Kidney (tissue), 13 donors: ENCODE measurements at regions not wholly inside any gene's neighbourhood (a gene's known extent, or its start where the extent isn't known, plus 50 kb on each side); places are given as distances from the start of the nearest gene placed in this dataset.

Source experiments
- DNase-seq, 5 donors: peaks; one replicate each; pipeline ENCODE4 v3.0.0-alpha.2; 2013 to 2020
- FAIRE-seq: peaks from 2 replicates; lab custom pipeline; 2012; peaks lifted over from hg19 to GRCh38; lab: Jason Lieb, UNC
- H3K27ac ChIP-seq, 2 donors: one replicate each; pipeline ENCODE4 v1.7.0; 2013; ENCODE audit warnings: low read depth in 2 of 2, low read length in 2 of 2, inconsistent platforms in 1 of 2
- H3K27me3 ChIP-seq: one replicate; pipeline ENCODE4 v1.7.1; 2013; ENCODE audit warnings: low read length, inconsistent platforms; ENCODE audit not compliant: control insufficient read depth, insufficient read depth
- H3K36me3 ChIP-seq, 3 donors: one replicate each; pipeline versions ENCODE4 v1.7.0 to v1.7.1; 2013; ENCODE audit warnings: low read length in 3 of 3, control low read depth in 1 of 3, inconsistent platforms in 1 of 3; ENCODE audit not compliant: insufficient read depth in 3 of 3, control insufficient read depth in 2 of 3
- H3K4me1 ChIP-seq, 3 donors: one replicate each; pipeline versions ENCODE4 v1.7.0 to v1.7.1; 2013; ENCODE audit warnings: low read length in 3 of 3, inconsistent platforms in 1 of 3, low read depth in 1 of 3; ENCODE audit not compliant: control insufficient read depth in 2 of 3, insufficient read depth in 2 of 3
- H3K4me3 ChIP-seq, 3 donors: one replicate each; pipeline versions ENCODE4 v1.7.0 to v1.8.1; 2013; ENCODE audit warnings: low read length in 3 of 3, control low read depth in 1 of 3, inconsistent platforms in 1 of 3
- H3K9ac ChIP-seq, 3 donors: one replicate each; pipeline versions ENCODE4 v1.7.0 to v1.7.1; 2013; ENCODE audit warnings: low read length in 3 of 3, control low read depth in 1 of 3, inconsistent platforms in 1 of 3
- H3K9me3 ChIP-seq, 3 donors: one replicate each; pipeline versions ENCODE4 v1.7.0 to v1.7.1; 2013; ENCODE audit warnings: low read length in 3 of 3, control low read depth in 1 of 3, inconsistent platforms in 1 of 3; ENCODE audit not compliant: control insufficient read depth in 2 of 3, insufficient read depth in 1 of 3
- CTCF ChIP-seq: IDR thresholded peaks from 3 replicates; pipeline ENCODE4 v1.5.1; 2012; ENCODE audit warnings: mild to moderate bottlenecking, moderate library complexity, borderline replicate concordance; ENCODE audit not compliant: insufficient read depth; ENCODE audit errors: extremely low read depth
- intact Hi-C: fragments of 100-400 bp; cut with DNase I; formaldehyde crosslinking; loops from one replicate; pipeline ENCODE4 v1.11.1; 2022
- donor health status: control.
- donor health status: control.
- donor health status: control.
- donor health status: control.
- donor health status: control.
- donor health status: DM: yes; HTN: yes; CAD: no.
- donor health status: Normal renal cell carcinoma (clear cell type).

- no peak for FAIRE-seq
- H3K4me1 ChIP-seq: peaks cover 0 to 4% (median 0%) of the 10 kb centered on the region in 3 donors
- H3K27me3 ChIP-seq: no peaks in the 10 kb centered on the region
- H3K4me3 ChIP-seq: no peak overlapping the region
- TF ChIP-seq CTCF: no peak
- intact Hi-C loops: no loop called here
- H3K9me3 ChIP-seq: no peaks in the 10 kb centered on the region
- no peak overlapping the region for H3K9ac ChIP-seq
- H3K36me3 ChIP-seq: no peaks in the 10 kb centered on the region
- no peak overlapping the region for H3K27ac ChIP-seq
- no peak for DNase-seq
Measured at GRCh38 chr9:81377320-81377719, 312.0 kb downstream of the TLE1 start.

GRCh38 chr9:81375187-81376100, 313.9 kb downstream of the TLE1 start:
- Histone ChIP-seq H3K27ac (no peak overlapping the region), H3K36me3 (no peaks in the 10 kb centered on the region), H3K9ac (no peak overlapping the region), H3K9me3 (no peaks in the 10 kb centered on the region), H3K27me3 (no peaks in the 10 kb centered on the region), H3K4me3 (no peak overlapping the region), H3K4me1 (peaks cover 0 to 4% (median 0%) of the 10 kb centered on the region in 3 donors)
- no peak for TF ChIP-seq CTCF
- intact Hi-C loops: no loop called here
- peak in 1 of 5 donors; percentile 26 for DNase-seq
- FAIRE-seq: no peak

GRCh38 chr9:81374459-81375186, 314.7 kb downstream of the TLE1 start:
- H3K4me3 ChIP-seq: no peak overlapping the region
- no peak for FAIRE-seq
- no peaks in the 10 kb centered on the region for H3K9me3 ChIP-seq
- H3K27ac ChIP-seq: no peak overlapping the region
- no peaks in the 10 kb centered on the region for H3K27me3 ChIP-seq
- no peak overlapping the region for H3K9ac ChIP-seq
- intact Hi-C loops: no loop called here
- DNase-seq: no peak
- no peaks in the 10 kb centered on the region for H3K36me3 ChIP-seq
- TF ChIP-seq CTCF: no peak
- peaks cover 0 to 4% (median 0%) of the 10 kb centered on the region in 3 donors for H3K4me1 ChIP-seq
